Type B pancreatic cell (in vitro differentiated cells): ENCODE measurements at regions not wholly inside any gene's neighbourhood (a gene's known extent, or its start where the extent isn't known, plus 50 kb on each side); places are given as distances from the start of the nearest gene placed in this dataset.
"Not testable (repeated sequence)": the region's sequence is repeated elsewhere in the genome, so short reads cannot be mapped to it uniquely, and the experiment has no call there.

Experiments used
- DNase-seq: peaks from one replicate; pipeline ENCODE4 v3.0.0; 2021; ENCODE audit warnings: mixed read lengths; ENCODE audit not compliant: unreplicated experiment; ENCODE audit errors: extremely low spot score
- H3K27ac Mint-ChIP-seq: 2 replicates; pipeline ENCODE4 v1.8.0; 2021; ENCODE audit warnings: mild to moderate bottlenecking, mixed read lengths
- H3K27me3 Mint-ChIP-seq: 2 replicates; pipeline ENCODE4 v1.8.0; 2021; ENCODE audit warnings: mixed read lengths
- H3K36me3 Mint-ChIP-seq: 2 replicates; pipeline ENCODE4 v1.8.0; 2021; ENCODE audit warnings: mixed read lengths
- H3K4me1 Mint-ChIP-seq: one replicate; pipeline ENCODE4 v1.8.0; 2021; ENCODE audit warnings: mixed read lengths; ENCODE audit not compliant: unreplicated experiment
- H3K4me3 Mint-ChIP-seq: 2 replicates; pipeline ENCODE4 v1.8.0; 2021; ENCODE audit warnings: mild to moderate bottlenecking, mixed read lengths
- H3K9me3 Mint-ChIP-seq: 2 replicates; pipeline ENCODE4 v1.8.0; 2021; ENCODE audit warnings: mixed read lengths
- CTCF ChIP-seq: fragments of 200-600 bp; sonication (generic); conservative IDR thresholded peaks from 2 replicates; pipeline ENCODE4 v1.5.0; 2021; ENCODE audit warnings: antibody characterized with exemption, mild to moderate bottlenecking

DNA sequence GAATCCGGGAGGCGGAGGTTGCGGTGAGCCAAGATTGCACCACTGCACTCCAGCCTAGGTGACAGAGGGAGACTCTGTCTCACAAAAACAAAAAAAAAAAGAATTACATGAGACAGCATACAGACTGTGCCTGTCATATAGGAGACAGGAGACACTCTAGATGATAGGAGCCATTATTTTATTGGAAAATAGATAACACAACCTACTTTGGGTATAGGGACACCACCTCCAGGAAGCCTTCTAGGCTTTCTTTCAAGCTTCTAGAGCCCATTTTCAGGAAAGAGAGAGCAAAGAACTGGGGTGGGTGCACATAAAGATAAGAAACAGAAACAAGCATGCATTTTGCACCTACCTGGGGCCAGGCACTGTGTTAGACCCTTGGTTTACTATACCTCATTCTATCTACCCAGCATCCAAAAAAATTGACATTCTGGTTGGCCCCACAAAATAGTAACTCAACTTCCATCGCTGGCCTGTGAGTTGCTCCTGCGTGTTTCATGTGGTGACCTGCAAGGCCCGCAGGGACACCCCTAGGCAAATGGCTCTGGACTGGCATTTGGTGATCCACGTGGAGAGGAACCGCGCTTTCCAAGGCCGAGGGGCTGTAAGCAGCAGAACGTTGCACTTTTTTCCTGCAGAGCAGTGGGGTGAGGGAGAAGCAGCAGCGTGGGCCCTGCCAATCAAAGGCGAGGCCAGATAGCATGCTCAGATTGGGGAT, 57.1 kb upstream of the CACUL1 start:
- DNase-seq: no peak
- H3K27me3 Mint-ChIP-seq: peaks cover 9% of the 10 kb centered on the region
- H3K4me3 Mint-ChIP-seq: no peak overlapping the region
- TF ChIP-seq CTCF: no peak
- H3K9me3 Mint-ChIP-seq: no peaks in the 10 kb centered on the region
- no peak overlapping the region for H3K27ac Mint-ChIP-seq
- H3K36me3 Mint-ChIP-seq: no peaks in the 10 kb centered on the region
- H3K4me1 Mint-ChIP-seq: no peaks in the 10 kb centered on the region

DNA sequence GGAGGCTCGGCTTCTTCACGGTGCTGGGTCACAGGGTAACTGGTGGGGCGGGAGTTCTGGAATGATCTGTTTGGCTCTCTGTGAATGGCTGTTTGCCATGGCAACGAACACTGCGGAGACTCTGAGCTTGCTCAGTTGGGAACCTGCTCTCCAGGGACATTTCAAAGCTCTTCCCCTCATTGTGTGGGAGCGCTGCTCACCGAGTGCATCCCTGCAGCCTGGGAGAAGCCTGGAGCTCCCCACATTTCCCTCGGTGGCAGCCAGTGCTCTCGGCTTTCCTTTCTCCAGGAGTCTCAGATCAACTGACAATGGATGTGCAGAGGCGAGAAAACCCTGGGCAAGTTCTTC, 57.6 kb upstream of the CACUL1 start:
- Mint-ChIP-seq H3K36me3 (no peaks in the 10 kb centered on the region), H3K4me3 (no peak overlapping the region), H3K27ac (no peak overlapping the region), H3K27me3 (peaks cover 13% of the 10 kb centered on the region), H3K4me1 (no peaks in the 10 kb centered on the region), H3K9me3 (no peaks in the 10 kb centered on the region)
- no peak for DNase-seq
- no peak for TF ChIP-seq CTCF

- H3K27me3 Mint-ChIP-seq: peaks cover 13% of the 10 kb centered on the region
- DNase-seq, H3K4me1 Mint-ChIP-seq, H3K27ac Mint-ChIP-seq, H3K9me3 Mint-ChIP-seq, H3K4me3 Mint-ChIP-seq, H3K36me3 Mint-ChIP-seq: not testable (repeated sequence)
Measured at GRCh38 chr10:118813001-118813400, 58.2 kb upstream of the CACUL1 start.

DNA sequence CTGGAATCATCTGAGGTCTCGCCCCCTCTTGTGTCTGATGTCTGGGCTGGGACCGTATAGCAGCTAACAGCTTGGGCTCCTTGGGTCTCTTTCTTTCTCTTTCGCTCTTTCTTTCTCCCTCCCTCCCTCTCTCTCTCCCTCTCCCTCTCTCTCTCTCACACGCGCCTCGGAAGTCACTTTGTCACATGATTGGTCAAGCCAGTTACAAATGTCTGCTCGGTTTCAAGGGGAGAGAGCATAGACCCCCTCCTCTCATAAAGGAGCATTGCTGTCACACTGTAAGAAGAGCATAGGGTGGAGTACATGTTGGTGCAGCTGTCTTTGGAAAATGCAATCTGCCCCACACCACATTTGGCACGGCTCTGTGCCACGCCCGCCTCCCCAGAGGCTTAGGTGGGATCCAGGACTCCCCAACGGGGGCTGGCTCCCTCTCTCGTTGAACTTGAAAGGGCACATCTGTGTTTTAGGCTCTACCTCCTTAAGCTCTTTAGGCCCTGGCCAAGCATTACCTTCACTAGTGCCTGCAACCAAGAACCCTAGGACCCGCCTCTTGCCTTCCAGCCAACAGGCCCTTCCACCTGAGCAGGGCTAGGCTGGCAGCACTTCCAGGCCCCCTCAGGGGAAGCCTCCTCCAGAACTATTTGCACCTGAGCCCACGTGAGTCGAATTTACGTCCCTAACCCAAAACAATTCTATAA, 61.9 kb upstream of the CACUL1 start:
- no peak for TF ChIP-seq CTCF
- Mint-ChIP-seq H3K27ac (no peak overlapping the region), H3K27me3 (peaks cover 13% of the 10 kb centered on the region), H3K36me3 (no peaks in the 10 kb centered on the region), H3K4me3 (no peak overlapping the region), H3K9me3 (no peaks in the 10 kb centered on the region), H3K4me1 (no peaks in the 10 kb centered on the region)
- no peak for DNase-seq

DNA sequence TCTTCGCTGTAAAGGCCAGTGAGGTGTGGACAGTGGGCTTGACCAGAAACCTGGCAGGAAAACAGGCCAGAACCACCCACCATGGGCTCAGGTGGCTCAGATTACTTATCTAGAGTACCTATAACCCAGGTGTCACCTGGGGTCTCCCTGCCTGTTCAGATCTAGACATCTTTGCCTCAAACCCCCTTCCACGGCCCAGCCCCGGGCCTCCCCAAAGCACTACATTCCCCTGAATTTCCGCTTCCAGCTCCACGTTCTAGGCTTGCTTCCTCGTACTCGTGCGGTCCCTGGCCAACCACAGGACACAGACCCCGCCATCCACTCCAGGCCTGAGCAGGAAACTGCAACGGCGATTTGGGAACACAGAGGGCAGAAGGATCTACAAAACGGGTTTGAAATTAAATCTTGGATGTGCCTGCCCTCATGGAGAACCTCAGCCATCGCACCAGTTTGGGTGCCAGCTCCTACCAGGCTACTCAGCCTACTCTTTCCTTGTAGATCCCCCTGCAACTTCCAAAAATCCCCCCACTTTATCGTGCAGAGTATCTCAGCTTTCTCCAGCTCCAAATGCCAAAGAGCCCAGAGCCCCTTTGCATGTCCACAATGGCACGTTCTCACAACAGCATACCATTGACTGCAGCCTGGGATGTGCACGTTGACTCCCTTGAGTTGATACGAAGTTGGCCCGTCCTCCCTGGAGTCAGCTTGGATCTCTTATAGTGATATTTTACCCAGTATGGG, 62.7 kb upstream of the CACUL1 start:
- DNase-seq: no peak
- TF ChIP-seq CTCF: no peak
- no peaks in the 10 kb centered on the region for H3K9me3 Mint-ChIP-seq
- no peak overlapping the region for H3K4me3 Mint-ChIP-seq
- H3K36me3 Mint-ChIP-seq: no peaks in the 10 kb centered on the region
- no peaks in the 10 kb centered on the region for H3K4me1 Mint-ChIP-seq
- no peak overlapping the region for H3K27ac Mint-ChIP-seq
- peaks cover 13% of the 10 kb centered on the region for H3K27me3 Mint-ChIP-seq
